SK-N-SH treated with all-trans-retinoic acid at 6 μM for 48 hours (cell line): ENCODE measurements at regions not wholly inside any gene's neighbourhood (a gene's known extent, or its start where the extent isn't known, plus 50 kb on each side); places are given as distances from the start of the nearest gene placed in this dataset.

Source experiments
- ATAC-seq: fragments of 200-7000 bp; cut with Tn5 transposase; 3 replicates; pipeline ENCODE4 v1.9.1; 2020; ENCODE audit warnings: mild to moderate bottlenecking, moderate library complexity
- ARNTL ChIP-seq: fragments of 450-650 bp; formaldehyde crosslinking; IDR thresholded peaks from 2 replicates; pipeline ENCODE4 v1.5.0; 2020; ENCODE audit warnings: low read depth, mild to moderate bottlenecking, moderate library complexity, borderline replicate concordance
- BACH2 ChIP-seq: fragments of 250-450 bp; sonication (Bioruptor Pico); IDR thresholded peaks from 2 replicates; pipeline ENCODE4 v1.9.0; 2021; ENCODE audit warnings: mild to moderate bottlenecking, borderline replicate concordance
- CSDC2 ChIP-seq: fragments of 250-450 bp; sonication (Bioruptor Pico); IDR thresholded peaks from 2 replicates; pipeline ENCODE4 v1.5.0; 2020; ENCODE audit warnings: mild to moderate bottlenecking, moderate library complexity
- ESRRG ChIP-seq: fragments of 250-450 bp; sonication (Bioruptor Pico); IDR thresholded peaks from 2 replicates; pipeline ENCODE4 v1.6.1; 2021; ENCODE audit warnings: mild to moderate bottlenecking
- GLIS3 ChIP-seq: fragments of 250-450 bp; sonication (Bioruptor Pico); IDR thresholded peaks from 2 replicates; pipeline ENCODE4 v1.5.0; 2020; ENCODE audit warnings: mild to moderate bottlenecking, moderate library complexity
- ISL1 ChIP-seq: fragments of 250-450 bp; sonication (Bioruptor Pico); IDR thresholded peaks from 2 replicates; pipeline ENCODE4 v2.1.2; 2022; ENCODE audit warnings: mild to moderate bottlenecking, moderate library complexity
- OSR1 ChIP-seq: fragments of 250-450 bp; sonication (Bioruptor Pico); IDR thresholded peaks from 2 replicates; pipeline ENCODE4 v1.8.0; 2022; ENCODE audit warnings: moderate library complexity, mild to moderate bottlenecking, inconsistent platforms
- POU6F1 ChIP-seq: fragments of 250-450 bp; sonication (Bioruptor Pico); IDR thresholded peaks from 2 replicates; pipeline ENCODE4 v1.8.0; 2021; ENCODE audit warnings: low read depth, mild to moderate bottlenecking, moderate library complexity, borderline replicate concordance
- PPARA ChIP-seq: fragments of 250-450 bp; sonication (Bioruptor Pico); IDR thresholded peaks from 2 replicates; pipeline ENCODE4 v1.5.0; 2020; ENCODE audit warnings: mild to moderate bottlenecking, borderline replicate concordance
- RARB ChIP-seq: fragments of 250-450 bp; sonication (Bioruptor Pico); IDR thresholded peaks from 2 replicates; pipeline ENCODE4 v1.8.0; 2021; ENCODE audit warnings: mild to moderate bottlenecking, moderate library complexity
- SNAI2 ChIP-seq: fragments of 250-450 bp; sonication (Bioruptor Pico); IDR thresholded peaks from 2 replicates; pipeline ENCODE4 v1.5.0; 2020; ENCODE audit warnings: mild to moderate bottlenecking, moderate library complexity
- TCF4 ChIP-seq: fragments of 250-450 bp; sonication (Bioruptor Pico); IDR thresholded peaks from 2 replicates; pipeline ENCODE4 v1.8.0; 2021; ENCODE audit warnings: mild to moderate bottlenecking, moderate library complexity, borderline replicate concordance
- TOX ChIP-seq: fragments of 250-450 bp; sonication (Bioruptor Pico); IDR thresholded peaks from 2 replicates; pipeline ENCODE4 v1.8.0; 2021; ENCODE audit warnings: mild to moderate bottlenecking, moderate library complexity, borderline replicate concordance
- ZC3H10 ChIP-seq: fragments of 250-450 bp; sonication (Bioruptor Pico); IDR thresholded peaks from 2 replicates; pipeline ENCODE4 v1.5.1; 2021; ENCODE audit warnings: mild to moderate bottlenecking, moderate library complexity
- ZFP3 ChIP-seq: fragments of 250-450 bp; sonication (Bioruptor Pico); IDR thresholded peaks from 2 replicates; pipeline ENCODE4 v1.5.0; 2020; ENCODE audit warnings: mild to moderate bottlenecking, moderate library complexity
- ZFP30 ChIP-seq: fragments of 450-650 bp; formaldehyde crosslinking; IDR thresholded peaks from 2 replicates; pipeline ENCODE4 v1.5.0; 2022; ENCODE audit warnings: mild to moderate bottlenecking, moderate library complexity
- ZNF565 ChIP-seq: fragments of 450-650 bp; formaldehyde crosslinking; conservative IDR thresholded peaks from 2 replicates; pipeline ENCODE4 v1.5.0; 2020; ENCODE audit warnings: low read depth, mild to moderate bottlenecking, moderate library complexity
- ZNF70 ChIP-seq: fragments of 450-650 bp; formaldehyde crosslinking; IDR thresholded peaks from 2 replicates; pipeline ENCODE4 v1.5.0; 2020; ENCODE audit warnings: mild to moderate bottlenecking, moderate library complexity
- ZNF8 ChIP-seq: fragments of 450-650 bp; formaldehyde crosslinking; IDR thresholded peaks from 2 replicates; pipeline ENCODE4 v1.5.0; 2020; ENCODE audit warnings: mild to moderate bottlenecking, moderate library complexity
- TF ChIP-seq, protein P1 (sequence below): fragments of 250-450 bp; sonication (Bioruptor Pico); IDR thresholded peaks from 2 replicates; pipeline ENCODE4 v1.5.1; 2020; ENCODE audit warnings: low read depth, mild to moderate bottlenecking, moderate library complexity
- TF ChIP-seq, protein P2 (sequence below): fragments of 250-450 bp; sonication (Bioruptor Pico); IDR thresholded peaks from 2 replicates; pipeline ENCODE4 v1.8.0; 2020; ENCODE audit warnings: mild to moderate bottlenecking, moderate library complexity, borderline replicate concordance

DNA sequence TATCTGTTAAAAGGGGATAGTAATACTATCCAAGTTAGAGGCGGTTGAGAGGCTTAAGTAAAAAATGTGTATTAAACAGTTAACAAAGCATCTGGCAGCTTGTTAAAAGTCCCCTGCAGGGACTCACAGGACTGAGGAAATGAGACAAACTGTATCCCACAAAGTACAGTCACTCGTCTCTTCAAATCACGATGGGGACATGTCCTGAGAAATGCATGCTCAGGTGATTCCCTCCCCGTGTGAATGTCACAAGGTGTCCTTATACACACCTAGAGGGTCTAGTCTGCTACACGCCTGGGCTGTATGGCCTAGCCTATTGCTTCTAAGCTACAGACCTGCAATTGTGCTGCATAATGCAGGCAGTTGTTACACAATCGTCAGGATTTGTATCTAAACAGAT, 237.0 kb downstream of the IRX2 start:
- no peak for ATAC-seq
- no peak for TF ChIP-seq ZNF8
- TF ChIP-seq, protein P1, sequence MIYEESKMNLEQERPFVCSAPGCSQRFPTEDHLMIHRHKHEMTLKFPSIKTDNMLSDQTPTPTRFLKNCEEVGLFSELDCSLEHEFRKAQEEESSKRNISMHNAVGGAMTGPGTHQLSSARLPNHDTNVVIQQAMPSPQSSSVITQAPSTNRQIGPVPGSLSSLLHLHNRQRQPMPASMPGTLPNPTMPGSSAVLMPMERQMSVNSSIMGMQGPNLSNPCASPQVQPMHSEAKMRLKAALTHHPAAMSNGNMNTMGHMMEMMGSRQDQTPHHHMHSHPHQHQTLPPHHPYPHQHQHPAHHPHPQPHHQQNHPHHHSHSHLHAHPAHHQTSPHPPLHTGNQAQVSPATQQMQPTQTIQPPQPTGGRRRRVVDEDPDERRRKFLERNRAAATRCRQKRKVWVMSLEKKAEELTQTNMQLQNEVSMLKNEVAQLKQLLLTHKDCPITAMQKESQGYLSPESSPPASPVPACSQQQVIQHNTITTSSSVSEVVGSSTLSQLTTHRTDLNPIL, result no peak
- TF ChIP-seq ZFP3 (CRISPR knock-in tag), result no peak
- no peak for TF ChIP-seq ESRRG (CRISPR knock-in tag)
- no peak for TF ChIP-seq TCF4 (CRISPR knock-in tag)
- no peak for TF ChIP-seq BACH2
- no peak for TF ChIP-seq ZNF565
- no peak for TF ChIP-seq GLIS3
- TF ChIP-seq ISL1 (CRISPR knock-in tag), result no peak
- no peak for TF ChIP-seq PPARA
- TF ChIP-seq POU6F1, result no peak

- no peak for ATAC-seq
- TF ChIP-seq CSDC2 (CRISPR knock-in tag), result no peak
- TF ChIP-seq TOX, result no peak
- no peak for TF ChIP-seq ZC3H10 (CRISPR knock-in tag)
- TF ChIP-seq RARB (CRISPR knock-in tag), result no peak
- TF ChIP-seq ZFP30, result no peak
- TF ChIP-seq ZFP3 (CRISPR knock-in tag), result no peak
- no peak for TF ChIP-seq TCF4 (CRISPR knock-in tag)
- no peak for TF ChIP-seq SNAI2 (CRISPR knock-in tag)
- TF ChIP-seq OSR1 (CRISPR knock-in tag), result no peak
- no peak for TF ChIP-seq ZNF70 (CRISPR knock-in tag)
- TF ChIP-seq ZNF565, result no peak
Observed at GRCh38 chr5:2511706-2512105, 239.8 kb downstream of the IRX2 start.

DNA sequence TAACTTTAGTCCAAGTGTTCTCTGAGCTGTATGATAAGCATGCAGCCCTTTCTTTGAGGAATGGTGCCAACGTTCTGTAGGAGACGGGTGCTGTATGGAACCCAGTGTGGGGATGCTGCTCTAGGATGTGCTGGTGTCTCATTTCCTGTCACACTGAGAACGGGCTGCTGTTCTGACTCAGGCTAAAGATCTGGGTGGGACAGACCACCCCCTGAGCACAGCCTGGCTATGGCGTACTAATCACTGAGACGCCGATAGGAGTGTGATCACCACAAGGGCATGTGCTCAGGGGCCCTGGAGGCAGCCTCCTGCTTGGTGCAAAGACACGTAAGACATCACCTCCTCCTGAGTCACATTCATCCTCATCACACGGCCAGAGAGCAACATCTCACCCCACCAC, 240.4 kb downstream of the IRX2 start:
- no peak for TF ChIP-seq ZFP30
- TF ChIP-seq, all 23 proteins: peak for 0
- ATAC-seq, result no peak

- TF ChIP-seq ARNTL (CRISPR knock-in tag), result no peak
- TF ChIP-seq, protein P2, sequence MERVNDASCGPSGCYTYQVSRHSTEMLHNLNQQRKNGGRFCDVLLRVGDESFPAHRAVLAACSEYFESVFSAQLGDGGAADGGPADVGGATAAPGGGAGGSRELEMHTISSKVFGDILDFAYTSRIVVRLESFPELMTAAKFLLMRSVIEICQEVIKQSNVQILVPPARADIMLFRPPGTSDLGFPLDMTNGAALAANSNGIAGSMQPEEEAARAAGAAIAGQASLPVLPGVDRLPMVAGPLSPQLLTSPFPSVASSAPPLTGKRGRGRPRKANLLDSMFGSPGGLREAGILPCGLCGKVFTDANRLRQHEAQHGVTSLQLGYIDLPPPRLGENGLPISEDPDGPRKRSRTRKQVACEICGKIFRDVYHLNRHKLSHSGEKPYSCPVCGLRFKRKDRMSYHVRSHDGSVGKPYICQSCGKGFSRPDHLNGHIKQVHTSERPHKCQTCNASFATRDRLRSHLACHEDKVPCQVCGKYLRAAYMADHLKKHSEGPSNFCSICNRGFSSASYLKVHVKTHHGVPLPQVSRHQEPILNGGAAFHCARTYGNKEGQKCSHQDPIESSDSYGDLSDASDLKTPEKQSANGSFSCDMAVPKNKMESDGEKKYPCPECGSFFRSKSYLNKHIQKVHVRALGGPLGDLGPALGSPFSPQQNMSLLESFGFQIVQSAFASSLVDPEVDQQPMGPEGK (CRISPR knock-in tag), result no peak
- no peak for ATAC-seq
Observed at GRCh38 chr5:2509527-2509926, 241.9 kb downstream of the IRX2 start.

- ATAC-seq, result no peak
Observed at GRCh38 chr5:2508514-2508913, 243.0 kb downstream of the IRX2 start.

GRCh38 chr5:2507611-2508010, 243.9 kb downstream of the IRX2 start:
- ATAC-seq, result no peak
- TF ChIP-seq ZFP3 (CRISPR knock-in tag), result no peak
- no peak for TF ChIP-seq ARNTL (CRISPR knock-in tag)
- no peak for TF ChIP-seq ZNF565

More at GRCh38 chr5:2508514-2508913, 243.0 kb downstream of the IRX2 start:
- TF ChIP-seq ESRRG (CRISPR knock-in tag), result no peak
- TF ChIP-seq, protein P2 (CRISPR knock-in tag), result no peak
